ENCODE measurements at regions not wholly inside any gene's neighbourhood (a gene's known extent, or its start where the extent isn't known, plus 50 kb on each side); places are given as distances from the start of the nearest gene placed in this dataset.

GRCh38 chr11:82288471-82288870, 445.2 kb downstream of the FAM181B start:
- dilution Hi-C loops (cut with MboI; ENCODE audit: extremely low pct_ligation_motif_present, low sequenced_read_pairs) (no loop called here), intact Hi-C loops (cut with micrococcal nuclease) (no loop called here)
- no peak overlapping the region for H3K4me2 ChIP-seq (ENCODE audit: insufficient read depth, low read length)
- CTCF ChIA-PET = no interaction called here
- no peak overlapping the region for H3K9ac ChIP-seq (replicated peaks; ENCODE audit: extremely low read depth, insufficient read depth, low read length)
- TF ChIP-seq EZH2 (IDR thresholded peaks at IDR 0.05; ENCODE audit: borderline replicate concordance, low read depth, low read length, severe bottlenecking) = no peak
- TF ChIP-seq MYC (IDR thresholded peaks at IDR 0.05; ENCODE audit: low read depth, low read length) = no peak
- no peak for TF ChIP-seq JUN (IDR thresholded peaks at IDR 0.05; ENCODE audit: borderline replicate concordance, insufficient read depth, insufficient read length, low read depth)
- TF ChIP-seq FOS (IDR thresholded peaks at IDR 0.05; ENCODE audit: borderline replicate concordance, insufficient read depth, low read length) = no peak
- TF ChIP-seq MAX (IDR thresholded peaks at IDR 0.05; ENCODE audit: insufficient read depth, insufficient read length) = no peak
- TF ChIP-seq POLR2A (IDR thresholded peaks at IDR 0.05; ENCODE audit: low read depth, low read length) = no peak
- TF ChIP-seq POLR2AphosphoS5 (IDR thresholded peaks at IDR 0.05; ENCODE audit: insufficient read depth, low read depth, low read length) = no peak
- TF ChIP-seq CTCF (IDR thresholded peaks at IDR 0.05; ENCODE audit: extremely low read depth in 1 of 2, insufficient read depth in 1 of 2, low read depth in 1 of 2, low read length in 2 of 2) = no peak
- no peak for TF ChIP-seq GATA2 (IDR thresholded peaks at IDR 0.05; ENCODE audit: insufficient read depth, insufficient read length, low read depth, low read length)
- H3K4me3 ChIP-seq (replicated peaks in 1 of 3; ENCODE audit: insufficient read depth in 1 of 3, low read depth in 1 of 3, low read length in 3 of 3) = no peak overlapping the region
- no peaks in the 10 kb centered on the region for H3K4me1 ChIP-seq (ENCODE audit: control insufficient read depth, extremely low read depth, insufficient read depth, low read length)
- DNase-seq (ENCODE audit: low read depth, low spot score) (no peak), FAIRE-seq (no peak)
- no peak overlapping the region for H2AFZ ChIP-seq (ENCODE audit: low read depth, low read length)
- H3K9me1 ChIP-seq (replicated peaks; ENCODE audit: control insufficient read depth, extremely low read depth, insufficient read depth, low read length) = no peaks in the 10 kb centered on the region
- no peak overlapping the region for H3K27ac ChIP-seq (ENCODE audit: insufficient read depth, low read depth, low read length)
- H3K27me3 ChIP-seq (ENCODE audit: control insufficient read depth in 2 of 2, insufficient read depth in 2 of 2, low read length in 2 of 2) = no peaks in the 10 kb centered on the region
- POLR2A ChIA-PET = no interaction called here
- H4K20me1 ChIP-seq (replicated peaks; ENCODE audit: control insufficient read depth, extremely low read depth, insufficient read depth, low read length) = no peaks in the 10 kb centered on the region
- no peaks in the 10 kb centered on the region for H3K79me2 ChIP-seq (ENCODE audit: control insufficient read depth, insufficient read depth, low read length)
- no peaks in the 10 kb centered on the region for H3K36me3 ChIP-seq (ENCODE audit: control insufficient read depth in 2 of 2, extremely low read depth in 1 of 2, insufficient read depth in 2 of 2, low read length in 2 of 2)
- no TSS peak for BruUV-seq (replicated peaks)
- peaks cover 4% of the 10 kb centered on the region for H3K9me3 ChIP-seq (replicated peaks; ENCODE audit: control insufficient read depth, insufficient read depth, low read length)
